ENCODE measurements at regions not wholly inside any gene's neighbourhood (a gene's known extent, or its start where the extent isn't known, plus 50 kb on each side); places are given as distances from the start of the nearest gene placed in this dataset.

DNA sequence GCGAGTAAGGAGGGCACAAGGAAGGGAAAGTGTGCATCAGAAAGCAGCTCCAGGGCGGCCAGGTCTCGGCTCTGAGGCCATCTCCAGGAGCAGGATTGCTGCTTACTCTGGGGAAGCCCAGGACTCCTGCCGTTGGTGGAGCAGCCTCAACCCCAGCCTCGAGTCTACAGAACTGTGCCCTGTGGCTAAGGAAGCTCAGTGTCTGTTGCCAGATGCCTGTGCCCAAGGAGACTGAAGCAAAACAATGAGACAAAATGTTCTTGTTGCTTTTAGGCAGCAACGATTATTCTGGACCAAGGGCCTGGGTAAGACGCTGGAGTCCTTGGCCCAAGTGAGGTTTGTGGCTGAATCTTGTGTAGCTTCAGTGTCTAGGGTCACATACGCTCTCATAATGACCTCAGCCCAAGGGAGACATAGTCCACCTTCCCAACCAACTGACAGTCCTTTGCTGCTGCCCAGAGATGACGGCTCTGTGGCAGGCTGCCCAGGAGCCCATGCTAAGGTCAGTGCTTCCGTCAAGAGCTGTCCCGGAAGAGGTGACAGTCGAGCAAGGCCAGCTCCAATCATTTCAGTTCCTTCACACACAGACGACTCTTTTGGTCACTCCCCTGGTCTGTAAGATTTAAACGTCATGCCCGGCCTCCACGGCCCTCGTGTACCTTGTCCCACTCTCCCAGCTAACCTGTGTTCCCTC, 223.8 kb downstream of the TTC32 start:
- no peak for DNase-seq

DNA sequence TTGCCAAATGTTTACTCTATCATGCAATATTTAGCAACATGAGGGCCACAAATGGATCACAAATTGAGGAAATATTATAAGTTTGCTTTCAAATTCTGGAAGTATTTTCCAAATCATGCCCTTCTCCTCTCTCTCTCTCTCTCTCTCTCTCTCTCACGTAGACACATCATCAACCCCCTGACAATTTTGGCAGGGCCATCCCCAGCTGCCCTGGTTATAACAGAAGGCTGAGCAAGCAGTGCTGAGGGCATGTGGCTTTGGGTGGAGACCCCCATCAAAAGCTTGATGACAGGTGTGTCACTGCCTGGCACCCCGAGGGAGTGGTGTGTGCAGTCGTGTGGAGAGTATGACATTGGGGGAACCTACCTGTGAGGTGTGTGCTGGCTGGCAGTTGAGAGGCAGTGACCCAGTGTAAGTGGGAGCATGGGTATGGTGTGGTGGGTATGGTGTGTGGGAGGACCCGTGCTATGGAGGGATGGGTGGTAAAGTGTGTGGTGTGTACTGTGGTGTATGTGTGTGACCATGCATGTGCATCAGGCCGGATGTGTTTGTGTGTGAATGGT, 224.5 kb downstream of the TTC32 start:
- no peak for DNase-seq

DNA sequence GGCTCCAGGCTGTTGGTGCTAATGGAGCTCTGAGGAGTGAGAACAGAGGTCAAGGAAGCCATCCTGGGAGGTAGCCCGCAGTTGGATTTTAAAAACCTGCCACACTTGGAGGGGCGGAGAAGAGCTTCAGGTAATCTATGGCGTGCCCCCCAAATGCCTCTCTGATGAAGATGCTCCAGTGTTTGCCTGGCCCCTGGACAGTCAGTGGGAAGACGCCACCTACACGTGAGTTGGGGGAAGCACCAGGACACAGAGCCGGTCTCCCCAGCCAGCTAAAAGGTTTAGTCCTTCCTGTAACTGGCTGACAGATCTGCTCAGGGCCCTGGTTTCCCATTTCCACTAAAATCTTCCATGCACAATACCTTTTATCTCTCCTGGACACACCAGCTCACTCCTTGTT, 225.0 kb downstream of the TTC32 start:
- DNase-seq = no peak

DNA sequence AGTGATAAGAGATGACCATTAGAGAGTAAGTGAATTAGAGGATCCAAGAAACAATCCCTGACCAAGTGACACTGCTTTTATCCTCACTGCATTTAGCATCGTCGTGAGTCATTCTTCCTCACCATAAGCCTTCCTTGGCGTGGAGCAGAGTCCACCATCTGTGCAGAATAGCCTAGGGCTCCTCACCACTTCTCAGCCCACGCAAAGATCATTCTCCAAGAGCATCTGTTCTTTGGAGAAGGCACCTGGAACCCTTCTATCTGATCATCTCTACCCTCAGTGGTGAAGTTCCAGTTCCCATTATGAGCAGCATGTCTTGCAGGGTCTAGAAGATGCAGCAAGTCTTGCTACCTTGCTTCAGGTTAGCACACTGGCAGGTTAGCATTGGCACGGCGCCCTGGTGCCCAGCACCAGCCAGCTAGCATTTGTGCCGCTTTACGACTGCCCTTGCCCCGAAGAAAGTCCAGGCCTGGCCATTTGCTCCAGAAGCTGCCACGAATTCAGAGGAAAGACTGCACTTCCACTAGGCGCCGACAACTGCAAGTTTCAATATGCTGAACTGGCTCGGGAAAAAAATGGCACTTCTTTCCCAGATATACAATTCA, 225.8 kb downstream of the TTC32 start:
- DNase-seq = peak; percentile 14

DNA sequence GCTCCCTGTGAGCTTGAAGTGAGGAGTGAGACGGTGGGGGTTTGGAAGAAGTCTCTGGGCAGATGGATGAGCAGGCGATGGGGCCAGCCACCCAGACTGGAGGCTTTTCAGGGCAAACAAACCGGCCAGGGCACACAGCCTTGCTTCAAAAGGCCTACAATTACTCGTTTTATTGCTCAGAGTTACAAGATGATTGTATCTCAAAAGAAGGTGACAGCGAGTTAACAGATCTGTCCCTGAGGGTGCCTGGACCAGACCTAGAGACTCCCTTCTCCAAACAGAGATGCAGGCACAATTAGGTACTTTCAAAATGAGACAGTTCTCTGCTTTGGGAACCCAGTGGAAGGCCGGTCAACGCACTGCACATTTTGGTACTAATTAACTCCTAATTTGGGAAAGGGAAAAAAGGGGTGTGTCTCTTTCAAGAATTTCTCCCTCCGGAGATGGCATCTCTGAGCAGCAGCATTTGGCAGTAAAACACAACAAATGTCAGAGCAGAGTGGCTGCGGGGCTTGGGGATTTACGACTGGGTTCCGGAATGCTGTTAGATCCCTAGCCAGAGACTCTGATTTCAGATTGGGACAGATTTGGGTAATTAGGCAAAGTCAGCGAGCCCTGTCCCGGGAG, 226.7 kb downstream of the TTC32 start:
- DNase-seq = peak; percentile 79

DNA sequence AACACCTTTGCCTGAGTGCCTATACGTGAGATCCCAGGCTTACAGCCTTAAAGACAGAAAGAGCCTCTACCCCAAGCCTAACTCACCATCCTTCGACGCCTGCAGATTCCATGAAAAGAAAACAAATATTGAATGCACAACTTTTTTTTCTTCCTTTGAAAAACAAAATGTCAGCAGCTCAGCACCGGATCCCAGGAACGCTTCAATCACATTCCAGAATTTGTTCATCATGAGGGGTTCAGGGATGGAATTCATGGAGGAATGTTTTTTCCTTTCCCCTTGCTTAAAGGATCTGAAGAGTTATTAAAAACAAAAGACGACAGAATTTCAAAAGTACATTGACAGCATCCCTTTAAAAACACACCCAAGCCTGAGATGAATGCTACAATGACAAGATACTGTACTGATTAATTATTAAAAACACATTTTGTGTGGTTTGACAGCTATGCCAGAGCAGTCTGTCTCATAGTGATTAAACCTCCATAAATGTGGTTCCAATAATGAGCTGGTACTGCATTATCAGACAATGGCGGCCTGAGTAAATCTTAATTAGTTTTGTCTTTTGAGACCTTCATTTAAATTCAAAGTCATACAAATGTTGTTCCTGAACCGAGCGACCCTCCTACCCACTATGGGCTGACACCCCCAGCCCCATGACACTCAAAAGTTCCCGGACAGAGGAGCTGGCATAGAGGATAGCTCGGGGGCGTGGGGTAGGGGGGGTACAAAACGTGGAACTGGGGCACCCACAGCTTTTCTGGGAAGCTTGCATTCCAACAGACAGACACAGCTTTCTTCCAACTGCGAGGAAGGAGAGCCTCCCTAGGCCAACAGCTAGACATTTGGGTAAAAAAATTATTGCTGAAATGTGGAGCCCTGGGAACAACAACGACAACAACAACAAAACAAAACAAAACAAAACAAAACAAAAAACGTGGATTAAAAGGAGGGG, 227.5 kb downstream of the TTC32 start:
- DNase-seq = peak; percentile 77

DNA sequence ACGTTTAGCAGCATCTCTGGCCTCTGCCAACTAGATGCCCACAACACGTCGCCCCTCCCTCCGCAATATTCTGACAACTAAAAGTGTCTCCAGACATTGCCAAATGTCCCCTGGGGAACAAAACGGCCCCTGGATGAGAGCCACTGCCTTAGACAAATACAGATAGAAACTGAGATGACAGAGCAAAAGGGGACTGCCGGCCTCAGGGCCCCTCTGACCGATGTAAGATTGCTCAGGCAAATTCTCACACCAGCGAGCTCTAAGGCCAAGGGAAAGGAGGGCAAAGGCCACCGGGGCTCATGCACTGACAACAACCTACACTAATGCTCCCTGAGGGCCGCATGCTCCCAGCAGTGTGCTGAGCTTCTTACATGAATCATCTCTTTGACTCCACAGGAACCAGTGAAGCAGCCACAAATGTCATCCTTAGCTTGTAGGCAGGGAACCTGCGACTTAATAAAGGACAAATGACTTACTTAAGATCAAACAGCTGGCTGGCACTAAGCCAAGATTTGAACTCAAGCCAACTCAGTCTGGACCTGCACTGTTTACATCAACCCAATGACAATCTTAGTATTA, 228.5 kb downstream of the TTC32 start:
- DNase-seq = no peak

DNA sequence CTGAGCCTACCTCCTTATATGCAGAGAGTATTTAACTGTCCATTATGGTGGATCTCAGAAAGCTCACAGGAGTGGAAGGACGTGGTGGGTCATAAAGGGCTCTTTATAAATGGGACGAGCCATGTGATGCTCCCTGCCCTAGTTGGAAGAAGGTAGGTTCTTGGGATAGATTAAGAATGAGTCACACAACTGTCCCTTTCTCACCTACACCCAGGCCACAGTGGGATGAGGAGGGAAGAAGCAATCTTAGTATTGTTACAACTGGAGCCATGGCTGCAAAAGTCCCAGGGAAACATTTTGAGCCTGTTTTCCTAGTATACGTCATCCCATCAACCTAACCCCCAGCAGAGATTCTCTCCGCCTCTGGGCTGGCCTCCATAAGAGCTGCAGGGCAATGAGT, 229.9 kb downstream of the TTC32 start:
- no peak for DNase-seq

DNA sequence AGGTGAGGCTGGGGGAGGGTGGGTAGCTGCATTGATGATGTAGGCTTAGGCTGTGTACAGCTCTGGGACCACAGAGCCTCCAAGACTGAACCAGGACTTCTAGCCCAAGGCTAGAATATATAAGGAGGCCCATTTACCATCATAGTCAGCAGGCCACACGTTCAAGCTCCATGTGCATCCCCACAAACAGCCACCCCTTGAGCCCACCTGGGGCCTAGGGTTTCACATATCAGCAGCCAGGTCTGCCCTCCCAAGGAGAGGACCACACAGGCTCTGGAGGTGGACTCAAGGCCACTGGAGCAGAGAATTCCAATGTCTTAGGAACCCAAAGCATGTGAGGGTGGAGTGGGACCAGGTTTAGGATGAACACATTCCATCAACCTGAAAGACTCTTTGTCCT, 230.5 kb downstream of the TTC32 start:
- no peak for DNase-seq

DNA sequence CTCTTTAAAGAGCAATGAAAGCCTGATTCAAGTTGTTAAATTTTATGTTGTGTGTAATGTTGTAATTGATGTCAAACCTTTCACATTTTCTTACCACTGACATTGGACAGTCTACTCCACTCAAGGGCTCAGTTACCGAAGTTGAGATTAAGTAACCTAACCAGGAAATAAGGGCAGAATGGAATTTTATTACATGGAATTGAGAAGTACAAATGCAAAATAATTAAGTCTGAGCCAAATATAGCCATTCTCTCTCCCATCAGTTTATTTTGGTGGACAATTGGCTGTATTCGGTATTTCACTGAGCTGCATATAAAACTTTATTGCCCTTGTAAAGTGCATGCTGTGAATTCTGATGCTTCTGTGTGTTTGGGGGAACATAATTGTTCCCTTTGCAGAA, 231.5 kb downstream of the TTC32 start:
- no peak for DNase-seq

DNA sequence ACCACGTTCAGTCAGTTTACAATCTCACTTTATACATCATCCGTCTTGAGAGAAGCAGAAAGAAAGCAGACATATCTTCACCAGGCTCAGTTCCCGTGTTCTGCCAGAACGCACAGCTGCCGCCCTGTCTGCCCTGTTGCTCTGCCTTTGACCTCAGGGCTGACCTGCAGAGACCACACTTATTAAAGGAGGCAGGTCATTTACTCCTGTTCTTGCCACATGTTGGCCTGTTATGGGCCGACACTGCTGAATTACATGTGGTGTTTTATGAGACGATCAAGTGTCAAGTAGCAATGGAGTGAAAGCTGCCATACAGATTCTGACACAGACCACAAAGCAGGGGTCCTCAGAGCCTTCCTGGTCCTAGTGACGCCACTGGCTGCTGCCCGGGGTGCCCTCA, 232.2 kb downstream of the TTC32 start:
- DNase-seq = no peak

DNA sequence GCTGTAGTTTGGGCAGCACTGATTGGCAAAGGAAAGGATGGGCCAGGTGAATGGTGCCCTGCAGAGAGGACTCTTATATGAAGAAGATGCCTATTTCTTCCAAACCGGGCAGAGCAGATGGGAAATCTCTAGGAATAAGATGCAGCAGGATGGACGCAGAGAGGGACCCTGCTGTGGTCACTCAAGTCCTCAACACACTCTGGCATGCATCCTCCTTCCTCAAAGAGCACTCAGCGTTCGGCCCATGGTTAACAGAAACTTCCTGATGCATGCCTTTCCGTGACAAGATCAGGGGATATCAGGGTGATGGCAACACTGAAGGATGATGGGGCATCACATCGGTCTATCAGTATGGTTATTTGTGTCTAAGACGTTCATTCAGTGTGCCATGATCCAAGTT, 232.7 kb downstream of the TTC32 start:
- no peak for DNase-seq

DNA sequence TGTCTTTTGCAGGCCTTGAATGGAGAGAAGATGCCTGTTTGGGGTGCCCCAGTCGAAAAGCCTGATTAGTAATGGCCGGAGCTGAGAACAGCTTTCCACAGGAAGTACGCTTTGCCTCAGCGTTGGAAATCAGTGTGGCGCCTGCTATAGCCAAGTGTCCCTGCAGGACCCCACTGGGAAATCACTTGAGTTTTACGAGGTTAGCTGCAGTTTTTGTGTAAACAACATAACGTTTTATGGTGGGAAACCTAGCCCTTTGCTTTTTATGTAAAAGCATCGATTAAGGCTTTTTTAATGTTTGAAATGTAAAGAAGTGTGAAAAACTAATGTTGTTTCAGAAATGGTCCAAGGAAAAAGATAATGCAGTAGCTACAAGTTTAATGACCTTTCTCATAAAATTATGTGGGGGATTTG, 234.2 kb downstream of the TTC32 start:
- no peak for DNase-seq

DNA sequence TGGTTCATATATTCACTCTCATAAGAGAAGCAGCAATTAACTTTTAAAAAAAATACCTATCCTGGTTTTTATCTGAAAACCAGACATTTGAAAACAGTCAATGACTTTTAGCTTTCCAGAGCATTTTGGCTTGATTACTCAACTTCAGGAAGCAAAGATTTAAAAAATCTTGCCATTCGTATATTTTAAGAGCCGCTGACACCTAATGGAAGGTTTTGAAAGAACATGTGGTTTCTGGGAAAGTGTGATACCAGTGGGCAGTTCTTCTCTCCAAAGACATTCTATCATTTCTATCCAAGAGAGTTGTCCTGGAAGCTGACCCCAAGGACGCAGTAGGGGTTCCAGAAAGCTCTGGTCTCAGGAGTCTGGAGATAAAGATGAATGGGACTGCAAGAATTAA, 234.7 kb downstream of the TTC32 start:
- DNase-seq = peak; percentile 39

DNA sequence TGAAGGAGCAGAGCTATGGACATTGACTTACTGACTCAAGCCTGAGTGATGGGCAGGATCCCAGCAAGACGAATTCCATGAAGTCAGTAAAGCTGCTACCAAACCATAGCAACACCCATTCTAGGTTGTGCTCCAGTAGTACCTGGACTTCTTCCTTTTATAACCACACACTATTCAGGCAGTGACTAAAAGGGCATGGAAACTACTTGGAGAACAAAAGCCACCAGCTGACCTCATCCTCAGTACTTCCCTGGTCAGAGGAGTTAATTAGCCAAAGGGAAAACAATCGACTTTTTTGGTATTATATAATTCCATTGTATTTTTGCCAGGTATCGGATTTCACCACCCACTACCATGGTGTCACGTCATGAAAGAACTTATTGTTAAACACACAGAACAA, 237.1 kb downstream of the TTC32 start:
- no peak for DNase-seq

DNA sequence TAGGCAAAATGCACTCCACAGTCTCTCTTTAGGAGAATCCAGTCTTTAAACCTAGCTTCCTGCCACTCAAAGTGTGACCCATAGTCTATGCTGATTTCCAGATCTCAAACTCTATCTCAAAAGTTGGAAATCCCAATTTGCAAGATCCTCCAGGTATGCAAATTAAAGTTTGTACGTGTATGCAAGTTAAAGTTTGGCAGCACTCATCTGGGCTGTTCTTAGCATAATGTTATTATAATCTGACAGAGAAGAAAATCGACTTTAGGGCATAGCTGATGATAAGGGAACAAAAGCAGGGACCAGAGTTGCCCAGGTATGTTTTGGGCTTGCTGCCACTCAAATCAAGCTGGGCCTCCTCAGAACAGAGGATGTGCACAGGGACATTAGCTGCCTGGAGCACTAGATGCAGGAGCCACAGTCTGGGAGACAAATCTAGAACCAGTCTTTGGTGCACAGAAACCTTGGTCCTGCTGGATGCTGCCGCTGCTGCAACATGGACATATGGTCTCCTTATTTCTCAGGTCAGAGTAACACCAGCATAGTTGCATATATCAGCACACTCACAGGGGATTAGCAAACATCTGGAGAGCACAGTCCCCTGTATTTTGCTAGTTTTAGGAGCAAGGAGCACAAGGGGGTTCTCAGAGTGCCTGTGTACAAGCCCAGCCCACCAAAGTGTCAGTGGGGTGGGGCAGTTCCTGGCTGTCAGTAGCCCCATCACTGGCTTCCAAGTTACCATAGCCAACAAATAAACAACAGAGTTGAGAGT, 242.6 kb downstream of the TTC32 start:
- DNase-seq = peak; percentile 21

DNA sequence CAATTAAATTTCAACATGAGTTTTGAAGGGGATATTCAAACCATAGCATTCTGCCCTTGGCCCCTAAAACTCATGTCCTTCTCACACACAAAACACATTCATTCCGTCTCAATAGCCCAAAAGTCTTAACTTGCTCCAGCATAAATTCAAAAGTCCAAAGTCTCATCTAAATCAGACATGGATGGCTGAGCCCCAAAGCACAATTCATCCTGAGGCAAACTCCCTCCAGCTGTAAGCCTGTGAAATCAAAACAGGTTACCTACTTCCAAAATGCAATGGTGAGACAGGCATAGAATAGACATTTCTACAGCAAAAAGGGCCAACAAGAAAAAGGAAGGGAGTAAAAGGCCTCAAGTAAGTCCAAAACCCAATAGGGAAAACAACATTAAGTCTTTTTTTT, 245.8 kb downstream of the TTC32 start:
- DNase-seq = no peak

DNA sequence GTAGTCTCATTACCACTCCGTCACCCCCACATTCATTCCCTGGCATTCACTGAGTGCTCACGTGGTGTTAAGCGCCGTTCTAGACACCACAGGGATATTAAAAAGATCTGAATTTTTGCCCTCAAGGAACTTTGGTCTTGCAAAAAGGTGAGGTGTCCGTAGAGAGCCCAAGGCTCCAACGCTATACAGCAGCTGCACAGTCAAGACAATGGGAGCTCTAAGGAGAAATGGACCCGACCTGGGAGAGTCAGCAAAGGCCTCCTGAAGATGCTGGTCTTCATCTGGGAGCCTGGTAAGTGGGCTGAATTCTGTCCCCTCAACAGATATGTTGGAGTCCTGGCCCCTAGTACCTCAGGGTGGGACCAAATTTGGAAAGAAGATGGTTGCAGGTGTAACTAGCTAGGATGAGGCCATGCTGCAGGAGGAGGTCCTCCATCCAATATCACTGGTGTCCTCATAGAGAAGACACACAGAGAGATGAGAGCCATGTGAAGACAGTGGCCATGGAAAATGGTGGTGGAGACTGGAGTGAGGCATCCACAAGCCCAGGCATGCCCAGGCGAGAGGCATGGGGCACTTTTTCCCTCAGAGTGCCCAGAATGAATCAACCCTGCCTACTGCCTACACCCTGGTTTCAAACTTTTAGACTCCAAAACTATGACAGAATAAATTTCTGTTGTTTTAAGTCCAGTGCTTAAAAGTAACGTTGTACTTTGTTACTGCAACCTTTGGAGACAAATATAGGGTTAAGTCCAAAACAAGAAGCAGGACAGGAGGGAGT, 247.3 kb downstream of the TTC32 start:
- no peak for DNase-seq

DNA sequence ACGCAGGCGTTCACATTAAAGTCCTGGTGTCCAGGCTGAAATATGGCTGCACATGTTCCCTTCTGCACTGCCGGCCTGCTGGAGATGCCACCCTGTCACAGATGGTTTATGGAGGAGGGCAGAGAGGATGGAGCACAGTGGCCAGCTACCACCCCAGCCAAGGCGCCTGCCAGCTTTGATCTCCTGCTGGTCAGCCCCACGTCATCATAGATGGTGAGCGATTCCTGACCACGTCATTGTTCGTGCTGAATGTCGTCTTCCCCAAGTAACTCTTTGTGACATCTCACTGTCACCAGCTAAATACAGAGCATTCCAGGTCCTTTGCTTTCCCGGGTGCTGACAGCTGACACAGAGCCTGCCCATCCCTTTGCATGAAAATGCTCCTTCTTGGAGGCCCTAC, 248.3 kb downstream of the TTC32 start:
- DNase-seq = no peak

DNA sequence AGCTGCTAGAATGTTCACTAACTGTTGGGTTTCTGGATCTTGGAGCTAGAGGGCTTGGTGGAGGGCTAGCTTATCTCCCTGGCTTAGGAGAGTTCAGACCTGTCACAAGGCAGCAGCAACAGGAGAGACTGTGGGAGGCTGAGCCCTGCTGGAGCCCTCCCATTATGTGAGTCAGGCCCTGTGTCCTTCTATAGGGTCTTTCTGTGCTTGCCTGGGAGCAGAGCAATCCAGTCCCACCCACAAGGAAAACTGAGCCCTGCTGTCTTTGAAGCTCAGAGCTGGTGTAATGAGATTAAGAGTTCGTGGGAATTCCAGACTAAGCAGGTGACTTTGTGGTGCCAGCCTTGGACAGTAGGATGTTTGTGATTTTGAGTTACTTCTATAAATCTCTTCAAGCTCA, 249.0 kb downstream of the TTC32 start:
- DNase-seq = no peak

DNA sequence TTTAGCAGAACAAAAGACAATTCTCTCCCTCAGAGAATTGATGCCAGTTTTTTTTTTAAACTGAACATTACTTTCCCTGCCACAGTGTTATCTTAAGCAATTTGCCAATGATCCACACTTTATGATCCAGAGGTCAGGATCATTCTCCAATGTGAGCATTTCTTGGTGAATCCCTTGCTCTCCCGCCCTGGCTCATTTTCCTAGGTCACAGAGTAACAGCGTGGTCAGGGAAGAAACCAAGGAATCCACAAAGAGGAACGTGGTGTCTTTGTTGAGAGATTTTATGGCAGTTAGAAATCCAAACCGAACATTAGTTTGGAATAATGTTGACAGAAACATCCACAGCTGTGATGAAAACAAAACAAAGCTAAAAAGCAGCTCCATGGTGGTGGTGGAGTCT, 250.3 kb downstream of the TTC32 start:
- no peak for DNase-seq
